ENCODE measurements at regions not wholly inside any gene's neighbourhood (a gene's known extent, or its start where the extent isn't known, plus 50 kb on each side); places are given as distances from the start of the nearest gene placed in this dataset.
"Not testable (repeated sequence)": the region's sequence is repeated elsewhere in the genome, so short reads cannot be mapped to it uniquely, and the experiment has no call there.

- TF ChIP-seq CTCF (IDR thresholded peaks at IDR 0.05; ENCODE audit: low read length); EZH2 (optimal IDR thresholded peaks at IDR 0.05; ENCODE audit: low read depth, low read length): not testable (repeated sequence)
Measured at GRCh38 chr7:104063797-104064196, 74.3 kb upstream of the RELN start.

All from MM.1S (cell line).